ENCODE measurements at regions not wholly inside any gene's neighbourhood (a gene's known extent, or its start where the extent isn't known, plus 50 kb on each side); places are given as distances from the start of the nearest gene placed in this dataset.

DNA sequence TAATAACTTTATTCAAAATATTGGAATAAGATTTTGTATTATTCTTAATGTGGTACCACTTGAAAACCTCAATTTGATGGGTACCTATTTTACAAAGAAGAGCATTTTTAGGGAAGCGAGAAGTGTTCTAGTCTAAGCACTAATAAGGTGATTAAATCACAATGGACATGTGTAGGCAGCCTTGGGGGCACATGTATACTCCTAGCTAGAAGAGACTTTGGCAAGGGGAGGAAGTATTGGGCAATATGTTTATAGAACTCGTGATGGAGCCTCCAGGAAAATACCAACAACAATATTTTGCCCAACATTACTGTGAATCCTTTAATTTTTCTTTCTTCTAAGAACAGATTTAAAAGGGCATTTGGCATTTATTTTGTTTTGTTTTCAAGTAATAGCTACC is 280.3 kb downstream of the ADAMTS20 start:
- no peaks in the 10 kb centered on the region for H3K4me1 ChIP-seq (ENCODE audit: control insufficient read depth in 2 of 2, insufficient read depth in 2 of 2, low read length in 2 of 2)
- 57% methylated on average over 2 of the region's 2 CpGs for WGBS
- no peak overlapping the region for H3K27ac ChIP-seq (ENCODE audit: low read depth in 1 of 2, low read length in 1 of 2)
- H3K27me3 ChIP-seq (ENCODE audit: control insufficient read depth in 2 of 2, insufficient read depth in 1 of 2, low read length in 1 of 2), result no peaks in the 10 kb centered on the region
- H3K9me3 ChIP-seq (ENCODE audit: control insufficient read depth in 2 of 2, insufficient read depth in 1 of 2, low read length in 1 of 2), result no peaks in the 10 kb centered on the region
- no peak overlapping the region for H3K4me3 ChIP-seq (ENCODE audit: low read length in 2 of 2)
- DNase-seq (ENCODE audit: low read depth in 6 of 9, low spot score in 9 of 9), result no peak
- no peaks in the 10 kb centered on the region for H3K36me3 ChIP-seq (ENCODE audit: control insufficient read depth in 2 of 2, insufficient read depth in 2 of 2, low read length in 1 of 2)

DNA sequence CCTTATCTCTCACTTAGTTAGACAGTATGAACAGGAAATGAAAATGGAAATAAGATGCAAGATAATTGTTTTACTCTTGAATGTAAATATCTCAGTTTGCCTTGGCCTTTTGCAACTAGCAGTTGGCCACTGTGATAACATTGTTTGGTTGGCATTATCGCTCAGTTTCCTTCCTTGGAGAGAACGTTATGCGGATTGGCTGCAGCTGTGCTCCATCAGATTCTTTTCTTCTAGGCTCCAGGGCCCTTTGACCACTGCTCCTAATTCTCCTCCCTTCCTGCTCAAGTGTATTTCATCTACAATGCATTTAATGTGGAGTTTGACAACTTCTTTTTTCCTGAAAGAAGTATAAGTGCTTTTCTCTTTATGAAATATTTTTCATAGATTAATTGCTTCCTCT is 284.2 kb downstream of the ADAMTS20 start:
- no peak for DNase-seq (ENCODE audit: low read depth in 6 of 9, low spot score in 9 of 9)
- H3K36me3 ChIP-seq (ENCODE audit: control insufficient read depth in 2 of 2, insufficient read depth in 2 of 2, low read length in 1 of 2), result no peaks in the 10 kb centered on the region
- H3K27me3 ChIP-seq (ENCODE audit: control insufficient read depth in 2 of 2, insufficient read depth in 1 of 2, low read length in 1 of 2), result no peaks in the 10 kb centered on the region
- no peaks in the 10 kb centered on the region for H3K4me1 ChIP-seq (ENCODE audit: control insufficient read depth in 2 of 2, insufficient read depth in 2 of 2, low read length in 2 of 2)
- no peak overlapping the region for H3K4me3 ChIP-seq (ENCODE audit: low read length in 2 of 2)
- 89% methylated on average over 3 of the region's 3 CpGs for WGBS
- H3K9me3 ChIP-seq (ENCODE audit: control insufficient read depth in 2 of 2, insufficient read depth in 1 of 2, low read length in 1 of 2), result no peaks in the 10 kb centered on the region
- no peak overlapping the region for H3K27ac ChIP-seq (ENCODE audit: low read depth in 1 of 2, low read length in 1 of 2)

DNA sequence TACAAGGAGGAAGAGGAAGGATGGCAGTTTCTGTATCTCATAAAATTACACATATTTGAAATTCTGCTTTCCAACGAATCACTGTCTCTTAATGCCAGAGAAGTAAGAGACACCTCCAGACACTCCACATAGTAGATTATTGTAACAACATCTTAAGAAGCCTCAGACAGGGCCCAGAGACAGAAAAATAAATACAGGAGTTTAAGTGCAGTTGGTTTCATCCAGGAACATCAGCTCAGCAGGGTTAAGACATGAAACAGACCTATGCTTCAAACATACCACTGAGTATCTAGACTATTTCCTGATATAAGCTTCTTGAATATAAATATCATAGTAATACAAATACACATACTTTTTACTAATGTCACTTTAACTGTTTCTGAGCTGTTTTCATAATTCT is 290.3 kb downstream of the ADAMTS20 start:
- Histone ChIP-seq H3K4me1 (ENCODE audit: control insufficient read depth in 2 of 2, insufficient read depth in 2 of 2, low read length in 2 of 2) (no peaks in the 10 kb centered on the region), H3K27me3 (ENCODE audit: control insufficient read depth in 2 of 2, insufficient read depth in 1 of 2, low read length in 1 of 2) (no peaks in the 10 kb centered on the region), H3K36me3 (ENCODE audit: control insufficient read depth in 2 of 2, insufficient read depth in 2 of 2, low read length in 1 of 2) (no peaks in the 10 kb centered on the region), H3K27ac (ENCODE audit: low read depth in 1 of 2, low read length in 1 of 2) (no peak overlapping the region), H3K9me3 (ENCODE audit: control insufficient read depth in 2 of 2, insufficient read depth in 1 of 2, low read length in 1 of 2) (no peaks in the 10 kb centered on the region), H3K4me3 (ENCODE audit: low read length in 2 of 2) (no peak overlapping the region)
- WGBS, result 84% methylated on average over 1 of the region's 1 CpG
- DNase-seq (ENCODE audit: low read depth in 6 of 9, low spot score in 9 of 9), result no peak

DNA sequence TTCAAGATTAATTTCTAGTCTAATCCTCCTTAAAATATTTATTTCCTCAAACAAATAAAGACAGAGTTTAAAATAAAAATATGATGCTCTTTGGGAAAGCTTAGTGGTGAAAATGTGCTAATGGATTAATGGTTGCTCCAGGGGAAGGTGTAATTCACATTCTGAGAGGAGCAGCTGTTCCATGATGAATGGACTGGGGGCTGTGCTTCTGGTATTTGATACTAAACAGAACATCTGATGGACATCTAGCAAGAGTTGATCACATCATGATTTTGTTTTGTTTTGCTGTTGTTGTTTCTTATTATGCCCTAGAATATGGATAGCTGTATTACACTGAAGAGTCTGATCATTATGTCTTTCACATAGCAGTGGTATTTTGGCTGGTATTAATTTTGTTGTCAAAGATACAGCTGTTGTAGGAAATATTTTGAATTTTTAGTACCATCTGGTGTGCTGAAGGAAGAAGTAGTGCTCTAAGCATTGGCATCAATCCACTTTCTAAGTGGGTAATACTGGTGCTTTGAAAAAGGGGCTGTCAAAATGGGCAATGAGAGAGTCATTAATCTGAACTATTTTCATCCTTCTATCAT is 296.4 kb downstream of the ADAMTS20 start:
- Histone ChIP-seq H3K4me3 (ENCODE audit: low read length in 2 of 2) (no peak overlapping the region), H3K36me3 (ENCODE audit: control insufficient read depth in 2 of 2, insufficient read depth in 2 of 2, low read length in 1 of 2) (no peaks in the 10 kb centered on the region), H3K4me1 (ENCODE audit: control insufficient read depth in 2 of 2, insufficient read depth in 2 of 2, low read length in 2 of 2) (no peaks in the 10 kb centered on the region), H3K27ac (ENCODE audit: low read depth in 1 of 2, low read length in 1 of 2) (no peak overlapping the region), H3K9me3 (ENCODE audit: control insufficient read depth in 2 of 2, insufficient read depth in 1 of 2, low read length in 1 of 2) (no peaks in the 10 kb centered on the region), H3K27me3 (ENCODE audit: control insufficient read depth in 2 of 2, insufficient read depth in 1 of 2, low read length in 1 of 2) (no peaks in the 10 kb centered on the region)
- DNase-seq (ENCODE audit: low read depth in 6 of 9, low spot score in 9 of 9), result no peak

DNA sequence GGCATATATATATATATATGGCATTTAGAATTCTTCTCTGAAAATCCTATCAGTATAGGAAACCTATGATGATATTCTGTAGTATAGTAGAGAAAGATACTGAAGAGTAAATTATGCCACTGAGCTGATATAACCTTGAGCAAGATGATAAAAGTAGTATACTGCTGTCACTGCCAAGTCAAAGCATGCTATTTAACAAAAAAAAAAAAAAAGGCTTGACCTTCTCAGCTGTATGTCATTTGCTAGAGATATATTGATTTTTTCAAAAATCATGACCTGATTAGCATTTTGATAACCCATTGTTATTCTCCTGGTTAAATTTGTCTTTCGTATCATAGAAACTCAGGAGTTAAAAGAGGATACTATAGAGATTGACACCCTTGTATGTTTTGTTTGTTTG is 299.4 kb downstream of the ADAMTS20 start:
- WGBS, result 93% methylated on average over 1 of the region's 1 CpG

DNA sequence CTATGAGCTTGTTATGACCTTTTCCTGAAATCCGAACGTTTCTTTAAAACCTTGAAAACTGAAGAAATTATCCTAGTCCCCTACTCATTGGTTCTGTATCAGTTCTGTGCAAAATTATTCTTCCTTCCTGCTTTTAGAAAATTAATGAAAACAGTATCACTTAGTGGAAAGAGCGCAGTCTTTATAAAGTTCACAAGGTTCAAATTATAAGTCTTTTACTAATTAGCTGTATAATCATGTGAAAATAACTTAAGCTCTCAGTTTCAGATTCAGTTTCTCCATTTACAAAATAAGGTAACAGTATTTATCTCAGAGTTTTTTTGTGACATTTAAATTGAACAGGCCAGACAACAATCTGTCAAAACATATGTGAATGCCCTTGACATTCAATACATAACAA is 306.1 kb downstream of the ADAMTS20 start:
- Histone ChIP-seq H3K9me3 (ENCODE audit: control insufficient read depth in 2 of 2, insufficient read depth in 1 of 2, low read length in 1 of 2) (no peaks in the 10 kb centered on the region), H3K27ac (ENCODE audit: low read depth in 1 of 2, low read length in 1 of 2) (no peak overlapping the region), H3K36me3 (ENCODE audit: control insufficient read depth in 2 of 2, insufficient read depth in 2 of 2, low read length in 1 of 2) (no peaks in the 10 kb centered on the region), H3K4me1 (ENCODE audit: control insufficient read depth in 2 of 2, insufficient read depth in 2 of 2, low read length in 2 of 2) (no peaks in the 10 kb centered on the region), H3K4me3 (ENCODE audit: low read length in 2 of 2) (no peak overlapping the region), H3K27me3 (ENCODE audit: control insufficient read depth in 2 of 2, insufficient read depth in 1 of 2, low read length in 1 of 2) (no peaks in the 10 kb centered on the region)
- DNase-seq (ENCODE audit: low read depth in 6 of 9, low spot score in 9 of 9), result no peak
- WGBS, result 94% methylated on average over 3 of the region's 3 CpGs

More for the DNA sequence above, 299.4 kb downstream of the ADAMTS20 start:
- Histone ChIP-seq H3K27me3 (ENCODE audit: control insufficient read depth in 2 of 2, insufficient read depth in 1 of 2, low read length in 1 of 2) (no peaks in the 10 kb centered on the region), H3K27ac (ENCODE audit: low read depth in 1 of 2, low read length in 1 of 2) (no peak overlapping the region), H3K4me1 (ENCODE audit: control insufficient read depth in 2 of 2, insufficient read depth in 2 of 2, low read length in 2 of 2) (no peaks in the 10 kb centered on the region), H3K4me3 (ENCODE audit: low read length in 2 of 2) (no peak overlapping the region), H3K36me3 (ENCODE audit: control insufficient read depth in 2 of 2, insufficient read depth in 2 of 2, low read length in 1 of 2) (no peaks in the 10 kb centered on the region), H3K9me3 (ENCODE audit: control insufficient read depth in 2 of 2, insufficient read depth in 1 of 2, low read length in 1 of 2) (no peaks in the 10 kb centered on the region)
- DNase-seq (ENCODE audit: low read depth in 6 of 9, low spot score in 9 of 9), result no peak

DNA sequence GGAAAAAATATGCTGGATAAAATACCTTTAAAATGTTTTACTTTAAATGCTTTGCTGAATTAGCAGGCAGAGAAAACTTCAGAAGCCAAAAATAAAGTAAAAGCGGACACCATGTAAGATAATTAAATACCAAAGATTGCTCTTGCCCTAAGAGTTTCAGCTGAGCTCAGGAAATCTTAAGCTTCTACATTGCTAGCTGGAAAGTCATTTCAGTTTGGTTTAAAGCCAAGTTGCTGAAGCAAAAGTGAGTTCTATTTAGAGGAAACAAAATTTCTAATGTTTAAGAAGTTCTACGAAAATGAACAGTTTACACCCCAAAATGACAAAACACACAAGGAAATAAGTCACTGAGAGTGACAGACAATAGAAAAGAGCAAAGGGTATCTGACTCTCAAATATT is 310.0 kb downstream of the ADAMTS20 start:
- Histone ChIP-seq H3K4me1 (ENCODE audit: control insufficient read depth in 2 of 2, insufficient read depth in 2 of 2, low read length in 2 of 2) (no peaks in the 10 kb centered on the region), H3K4me3 (ENCODE audit: low read length in 2 of 2) (no peak overlapping the region), H3K36me3 (ENCODE audit: control insufficient read depth in 2 of 2, insufficient read depth in 2 of 2, low read length in 1 of 2) (no peaks in the 10 kb centered on the region), H3K27me3 (ENCODE audit: control insufficient read depth in 2 of 2, insufficient read depth in 1 of 2, low read length in 1 of 2) (no peaks in the 10 kb centered on the region), H3K27ac (ENCODE audit: low read depth in 1 of 2, low read length in 1 of 2) (no peak overlapping the region), H3K9me3 (ENCODE audit: control insufficient read depth in 2 of 2, insufficient read depth in 1 of 2, low read length in 1 of 2) (no peaks in the 10 kb centered on the region)
- 96% methylated on average over 2 of the region's 2 CpGs for WGBS
- no peak for DNase-seq (ENCODE audit: low read depth in 6 of 9, low spot score in 9 of 9)

DNA sequence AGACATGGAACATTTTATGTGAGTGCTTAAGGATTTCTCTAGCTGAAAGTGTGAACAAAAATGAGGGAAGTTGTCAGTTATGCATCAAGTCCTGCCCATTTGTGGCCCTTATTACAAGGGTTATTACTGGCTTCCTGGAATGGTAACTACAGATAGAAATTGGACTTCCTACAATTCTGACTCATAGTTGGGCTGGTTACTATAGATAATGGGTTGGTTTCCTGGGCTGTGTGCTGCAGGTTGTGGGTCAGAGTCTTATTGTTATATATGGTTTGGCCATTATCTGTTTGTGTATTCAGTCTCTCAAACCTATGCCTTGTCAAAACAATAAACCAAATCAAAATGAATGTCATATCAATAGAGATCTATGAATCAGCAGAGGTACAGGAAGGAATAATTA is 313.7 kb downstream of the ADAMTS20 start:
- Histone ChIP-seq H3K4me3 (ENCODE audit: low read length in 2 of 2) (no peak overlapping the region), H3K36me3 (ENCODE audit: control insufficient read depth in 2 of 2, insufficient read depth in 2 of 2, low read length in 1 of 2) (no peaks in the 10 kb centered on the region), H3K27me3 (ENCODE audit: control insufficient read depth in 2 of 2, insufficient read depth in 1 of 2, low read length in 1 of 2) (no peaks in the 10 kb centered on the region), H3K27ac (ENCODE audit: low read depth in 1 of 2, low read length in 1 of 2) (no peak overlapping the region), H3K4me1 (ENCODE audit: control insufficient read depth in 2 of 2, insufficient read depth in 2 of 2, low read length in 2 of 2) (no peaks in the 10 kb centered on the region), H3K9me3 (ENCODE audit: control insufficient read depth in 2 of 2, insufficient read depth in 1 of 2, low read length in 1 of 2) (no peaks in the 10 kb centered on the region)
- no peak for DNase-seq (ENCODE audit: low read depth in 6 of 9, low spot score in 9 of 9)

DNA sequence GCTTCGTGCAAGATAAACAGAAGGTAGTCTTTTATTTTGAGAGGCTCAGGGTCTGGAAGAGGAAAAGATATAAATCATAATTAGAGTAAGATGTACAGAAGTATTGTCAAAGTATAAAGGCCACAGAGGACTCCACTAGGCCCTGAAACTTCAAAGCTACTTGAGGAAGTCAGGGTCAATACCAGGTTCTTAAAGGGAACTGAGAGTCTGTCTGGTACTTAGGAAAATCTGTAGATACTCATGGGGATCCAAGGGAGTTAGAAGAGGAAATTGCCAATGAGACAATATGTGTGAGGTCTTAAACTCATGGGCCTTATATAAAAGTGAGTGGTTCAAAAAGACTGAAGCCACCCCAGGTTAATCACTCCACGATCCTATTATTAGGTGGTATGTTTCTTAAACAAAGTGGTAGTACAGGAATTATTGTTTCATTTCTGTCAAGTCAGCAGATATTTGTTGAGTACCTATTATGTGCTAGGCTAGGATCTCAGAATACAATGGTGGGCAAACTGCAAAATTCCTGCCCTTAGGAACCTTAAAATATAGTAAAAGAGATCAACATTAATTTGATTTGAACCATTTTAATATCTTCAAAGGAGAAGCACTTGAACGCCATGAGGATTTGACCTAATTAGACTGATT is 314.6 kb downstream of the ADAMTS20 start:
- Histone ChIP-seq H3K9me3 (ENCODE audit: control insufficient read depth in 2 of 2, insufficient read depth in 1 of 2, low read length in 1 of 2) (no peaks in the 10 kb centered on the region), H3K4me3 (ENCODE audit: low read length in 2 of 2) (no peak overlapping the region), H3K36me3 (ENCODE audit: control insufficient read depth in 2 of 2, insufficient read depth in 2 of 2, low read length in 1 of 2) (no peaks in the 10 kb centered on the region), H3K4me1 (ENCODE audit: control insufficient read depth in 2 of 2, insufficient read depth in 2 of 2, low read length in 2 of 2) (no peaks in the 10 kb centered on the region), H3K27me3 (ENCODE audit: control insufficient read depth in 2 of 2, insufficient read depth in 1 of 2, low read length in 1 of 2) (no peaks in the 10 kb centered on the region), H3K27ac (ENCODE audit: low read depth in 1 of 2, low read length in 1 of 2) (no peak overlapping the region)
- 95% methylated on average over 3 of the region's 3 CpGs for WGBS
- no peak for DNase-seq (ENCODE audit: low read depth in 6 of 9, low spot score in 9 of 9)

All from thymus (tissue), 11 donors.